Natural killer cell (primary cell): ENCODE measurements at regions not wholly inside any gene's neighbourhood (a gene's known extent, or its start where the extent isn't known, plus 50 kb on each side); places are given as distances from the start of the nearest gene placed in this dataset.

ENCODE experiments used
- ATAC-seq, 3 donors: fragments of 150-1000 bp in 2 of 3; fragments of 200-7000 bp in 1 of 3; cut with Tn5 transposase; 1 replicate in 1 of 3; 2 replicates in 2 of 3; pipeline ENCODE4 v1.10.0; 2021; ENCODE audit warnings: mild to moderate bottlenecking in 2 of 3, moderate library complexity in 2 of 3
- DNase-seq, 2 donors: peaks; one replicate each; pipeline versions ENCODE4 v3.0.0 to v3.0.0-alpha.2; 2013 to 2021; ENCODE audit warnings: mixed read lengths in 1 of 2
- H3K27ac ChIP-seq: one replicate; pipeline ENCODE4 v1.5.1; 2013; ENCODE audit warnings: mild to moderate bottlenecking, low read length
- H3K27me3 ChIP-seq: one replicate; pipeline ENCODE4 v1.6.1; 2013; ENCODE audit warnings: low read length; ENCODE audit not compliant: control insufficient read depth, insufficient read depth
- H3K36me3 ChIP-seq: one replicate; pipeline ENCODE4 v1.6.1; 2013; ENCODE audit warnings: low read length; ENCODE audit not compliant: control insufficient read depth, insufficient read depth
- H3K4me1 ChIP-seq: one replicate; pipeline ENCODE4 v1.6.1; 2013; ENCODE audit warnings: low read length; ENCODE audit not compliant: control insufficient read depth, insufficient read depth
- H3K4me3 ChIP-seq: one replicate; pipeline ENCODE4 v1.5.1; 2013; ENCODE audit warnings: low read length
- H3K9me3 ChIP-seq: one replicate; pipeline ENCODE4 v1.6.1; 2013; ENCODE audit warnings: low read length; ENCODE audit not compliant: control insufficient read depth, insufficient read depth
- H3K27ac Mint-ChIP-seq, 2 donors: one replicate each; pipeline ENCODE4 v1.8.0; 2022; ENCODE audit warnings: mild to moderate bottlenecking in 2 of 2, mixed read lengths in 2 of 2, moderate library complexity in 1 of 2
- H3K27me3 Mint-ChIP-seq, 2 donors: one replicate each; pipeline ENCODE4 v1.8.0; 2022; ENCODE audit warnings: low read depth in 2 of 2, mixed read lengths in 2 of 2
- H3K36me3 Mint-ChIP-seq: one replicate; pipeline ENCODE4 v1.8.0; 2022; ENCODE audit warnings: mixed read lengths
- H3K4me1 Mint-ChIP-seq, 2 donors: one replicate each; pipeline ENCODE4 v1.8.0; 2022; ENCODE audit warnings: mixed read lengths in 2 of 2
- H3K4me3 Mint-ChIP-seq: one replicate; pipeline ENCODE4 v1.8.0; 2022; ENCODE audit warnings: mild to moderate bottlenecking, moderate library complexity, mixed read lengths
- H3K9me3 Mint-ChIP-seq, 2 donors: one replicate each; pipeline ENCODE4 v1.8.0; 2022; ENCODE audit warnings: mixed read lengths in 2 of 2
- CTCF ChIP-seq: fragments of 200-600 bp; IDR thresholded peaks from one replicate; pipeline ENCODE4 v1.8.0; 2022; ENCODE audit warnings: antibody characterized with exemption
- WGBS: methylation state at CpG from one replicate; pipeline ENCODE4 v1.1.7; 2013; ENCODE audit warnings: missing lambda C conversion rate; ENCODE audit not compliant: insufficient coverage; 5-methylcytosine and 5-hydroxymethylcytosine counted together
- intact Hi-C: fragments of 100-400 bp; cut with micrococcal nuclease; formaldehyde crosslinking; loops from one replicate; pipeline ENCODE4 v1.14.2; 2022

GRCh38 chr11:28939381-28939780 lies 831.2 kb downstream of the METTL15 start:
- peaks cover 6% of the 10 kb centered on the region for H3K9me3 ChIP-seq
- Mint-ChIP-seq H3K27ac (no peak overlapping the region), H3K36me3 (no peaks in the 10 kb centered on the region), H3K4me1 (no peaks in the 10 kb centered on the region), H3K27me3 (no peaks in the 10 kb centered on the region), H3K4me3 (no peak overlapping the region), H3K9me3 (peaks cover 11 to 18% of the 10 kb centered on the region in 2 donors)
- WGBS, result 22% methylated on average over 1 of the region's 2 CpGs
- H3K36me3 ChIP-seq, result no peaks in the 10 kb centered on the region
- H3K4me3 ChIP-seq, result no peak overlapping the region
- H3K27ac ChIP-seq, result no peak overlapping the region
- ATAC-seq (no peak), DNase-seq (no peak)
- no peak for TF ChIP-seq CTCF
- no peaks in the 10 kb centered on the region for H3K27me3 ChIP-seq
- H3K4me1 ChIP-seq, result no peaks in the 10 kb centered on the region
- intact Hi-C loops, result no loop called here

- H3K27ac Mint-ChIP-seq, result no peak overlapping the region
- ATAC-seq (no peak), DNase-seq (no peak)
- H3K9me3 ChIP-seq, result peaks cover 6% of the 10 kb centered on the region
- no peaks in the 10 kb centered on the region for H3K36me3 ChIP-seq
- no peak overlapping the region for H3K27ac ChIP-seq
- H3K4me3 Mint-ChIP-seq, result no peak overlapping the region
- no peaks in the 10 kb centered on the region for H3K4me1 ChIP-seq
- no peaks in the 10 kb centered on the region for H3K36me3 Mint-ChIP-seq
- TF ChIP-seq CTCF, result no peak
- H3K4me3 ChIP-seq, result no peak overlapping the region
- no peaks in the 10 kb centered on the region for H3K27me3 ChIP-seq
- H3K4me1 Mint-ChIP-seq, result no peaks in the 10 kb centered on the region
- intact Hi-C loops, result no loop called here
- H3K27me3 Mint-ChIP-seq, result no peaks in the 10 kb centered on the region
- peaks cover 11 to 18% of the 10 kb centered on the region in 2 donors for H3K9me3 Mint-ChIP-seq
- WGBS, result no CpG with 5 or more reads among the region's 1 CpG
Measured at GRCh38 chr11:28938091-28938490, 829.9 kb downstream of the METTL15 start.

GRCh38 chr11:28932940-28933339 lies 824.8 kb downstream of the METTL15 start:
- DNase-seq (no peak), ATAC-seq (no peak)
- H3K27ac Mint-ChIP-seq, result no peak overlapping the region
- H3K27ac ChIP-seq, result no peak overlapping the region
- H3K4me1 Mint-ChIP-seq, result no peaks in the 10 kb centered on the region
- intact Hi-C loops, result no loop called here
- 89% methylated on average over 3 of the region's 4 CpGs for WGBS
- no peaks in the 10 kb centered on the region for H3K36me3 ChIP-seq
- no peaks in the 10 kb centered on the region for H3K27me3 ChIP-seq
- H3K9me3 Mint-ChIP-seq, result peaks cover 12 to 21% of the 10 kb centered on the region in 2 donors
- H3K36me3 Mint-ChIP-seq, result peaks cover 7% of the 10 kb centered on the region
- no peak for TF ChIP-seq CTCF
- no peaks in the 10 kb centered on the region for H3K4me1 ChIP-seq
- H3K4me3 ChIP-seq, result no peak overlapping the region
- no peak overlapping the region for H3K4me3 Mint-ChIP-seq
- no peaks in the 10 kb centered on the region for H3K27me3 Mint-ChIP-seq
- H3K9me3 ChIP-seq, result no peaks in the 10 kb centered on the region

- ATAC-seq, result no peak
- WGBS, result 83% methylated on average over 2 of the region's 2 CpGs
- H3K27ac Mint-ChIP-seq, result no peak overlapping the region
- H3K36me3 Mint-ChIP-seq, result no peaks in the 10 kb centered on the region
- Histone ChIP-seq H3K9me3 (peaks cover 6% of the 10 kb centered on the region), H3K4me1 (no peaks in the 10 kb centered on the region), H3K27me3 (no peaks in the 10 kb centered on the region), H3K4me3 (no peak overlapping the region), H3K27ac (no peak overlapping the region), H3K36me3 (no peaks in the 10 kb centered on the region)
- H3K4me3 Mint-ChIP-seq, result no peak overlapping the region
- H3K27me3 Mint-ChIP-seq, result no peaks in the 10 kb centered on the region
- intact Hi-C loops, result no loop called here
- no peaks in the 10 kb centered on the region for H3K4me1 Mint-ChIP-seq
- DNase-seq, result no peak
- TF ChIP-seq CTCF, result no peak
- peaks cover 27 to 30% of the 10 kb centered on the region in 2 donors for H3K9me3 Mint-ChIP-seq
Measured at GRCh38 chr11:28924004-28924403, 815.8 kb downstream of the METTL15 start.
